ENCODE measurements at regions not wholly inside any gene's neighbourhood (a gene's known extent, or its start where the extent isn't known, plus 50 kb on each side); places are given as distances from the start of the nearest gene placed in this dataset.

- H3K27ac ChIP-seq, result no peak overlapping the region
- TF ChIP-seq CTCF (conservative IDR thresholded peaks at IDR 0.05), result no peak
Measured at GRCh38 chr4:24700118-24700517, 95.3 kb upstream of the SOD3 start.

GRCh38 chr4:24701683-24702082 is 93.7 kb upstream of the SOD3 start:
- no peak overlapping the region for H3K27ac ChIP-seq
- TF ChIP-seq CTCF (conservative IDR thresholded peaks at IDR 0.05), result no peak; the same call in 1 of the 2 replicates

GRCh38 chr4:24702281-24702680 is 93.1 kb upstream of the SOD3 start:
- no peak for TF ChIP-seq CTCF (conservative IDR thresholded peaks at IDR 0.05)

GRCh38 chr4:24703298-24703697 is 92.1 kb upstream of the SOD3 start:
- TF ChIP-seq CTCF (conservative IDR thresholded peaks at IDR 0.05), result no peak
- no peak overlapping the region for H3K27ac ChIP-seq

More at GRCh38 chr4:24702281-24702680, 93.1 kb upstream of the SOD3 start:
- no peak overlapping the region for H3K27ac ChIP-seq

GRCh38 chr4:24704149-24704548 is 91.2 kb upstream of the SOD3 start:
- no peak for TF ChIP-seq CTCF (conservative IDR thresholded peaks at IDR 0.05)
- H3K27ac ChIP-seq, result no peak overlapping the region

GRCh38 chr4:24705016-24705753 is 90.2 kb upstream of the SOD3 start:
- H3K27ac ChIP-seq, result no peak overlapping the region
- no peak for TF ChIP-seq CTCF (conservative IDR thresholded peaks at IDR 0.05)

GRCh38 chr4:24713604-24714003 is 81.8 kb upstream of the SOD3 start:
- no peak overlapping the region for H3K27ac ChIP-seq
- TF ChIP-seq CTCF (conservative IDR thresholded peaks at IDR 0.05), result no peak
